CD14-positive monocyte (primary cell): ENCODE measurements at regions not wholly inside any gene's neighbourhood (a gene's known extent, or its start where the extent isn't known, plus 50 kb on each side); places are given as distances from the start of the nearest gene placed in this dataset.

Experiments used
- DNase-seq, 3 donors: peaks; one replicate each; pipeline ENCODE4 v3.0.0-alpha.2; 2011 to 2022
- H2AFZ ChIP-seq: 2 replicates; pipeline ENCODE4 v1.6.0; 2012; ENCODE audit warnings: mild to moderate bottlenecking, low read depth, low read length, inconsistent platforms; ENCODE audit not compliant: insufficient read depth, poor library complexity, severe bottlenecking
- H3K27ac ChIP-seq, 2 donors: 1 replicate in 1 of 2; 2 replicates in 1 of 2; pipeline ENCODE4 v1.5.1; 2012 to 2013; ENCODE audit warnings: low read length in 2 of 2, control low read depth in 1 of 2, inconsistent platforms in 1 of 2, low read depth in 1 of 2, mild to moderate bottlenecking in 1 of 2
- H3K27me3 ChIP-seq, 2 donors: one replicate each; pipeline versions ENCODE4 v1.6.0 to v1.6.1; 2011 to 2013; ENCODE audit warnings: low read length in 2 of 2; ENCODE audit not compliant: control insufficient read depth in 2 of 2, insufficient read depth in 2 of 2
- H3K36me3 ChIP-seq, 2 donors: replicated peaks in 1 of 2; 1 replicate in 1 of 2; 2 replicates in 1 of 2; pipeline versions ENCODE4 v1.5.1 to v1.6.1; 2012 to 2013; ENCODE audit warnings: low read length in 2 of 2, control low read depth in 1 of 2, inconsistent platforms in 1 of 2, mild to moderate bottlenecking in 1 of 2; ENCODE audit not compliant: insufficient read depth in 2 of 2, control insufficient read depth in 1 of 2
- H3K4me1 ChIP-seq, 2 donors: 1 replicate in 1 of 2; 2 replicates in 1 of 2; pipeline versions ENCODE4 v1.5.1 to v1.6.1; 2012 to 2013; ENCODE audit warnings: low read length in 2 of 2, control low read depth in 1 of 2, inconsistent platforms in 1 of 2, mild to moderate bottlenecking in 1 of 2, moderate library complexity in 1 of 2; ENCODE audit not compliant: insufficient read depth in 2 of 2, control insufficient read depth in 1 of 2
- H3K4me2 ChIP-seq: replicated peaks from 2 replicates; pipeline ENCODE3; 2012; ENCODE audit warnings: low read length, moderate library complexity, mild to moderate bottlenecking; ENCODE audit not compliant: poor library complexity, severe bottlenecking; ENCODE audit errors: extremely low read depth
- H3K4me3 ChIP-seq, 3 experiments: fragments of 200-600 bp in 1 of 3; sonication (generic) in 1 of 3; replicated peaks in 1 of 3; 1 replicate in 2 of 3; 2 replicates in 1 of 3; pipeline ENCODE4 v1.5.1; 2011 to 2013; ENCODE audit warnings: low read length in 3 of 3, mild to moderate bottlenecking in 3 of 3, control low read depth in 2 of 3, low read depth in 2 of 3, inconsistent platforms in 1 of 3, moderate library complexity in 1 of 3
- H3K79me2 ChIP-seq: 2 replicates; pipeline ENCODE4 v1.6.0; 2012; ENCODE audit warnings: mild to moderate bottlenecking, control low read depth, inconsistent platforms, low read length, moderate library complexity; ENCODE audit not compliant: insufficient read depth
- H3K9ac ChIP-seq: 2 replicates; pipeline ENCODE4 v1.6.0; 2017; ENCODE audit warnings: low read length, mild to moderate bottlenecking; ENCODE audit not compliant: insufficient read depth, poor library complexity, severe bottlenecking
- H3K9me3 ChIP-seq, 2 donors: replicated peaks in 1 of 2; 1 replicate in 1 of 2; 2 replicates in 1 of 2; pipeline versions ENCODE4 v1.5.1 to v1.6.1; 2012 to 2013; ENCODE audit warnings: low read length in 2 of 2, control low read depth in 1 of 2; ENCODE audit not compliant: control insufficient read depth in 1 of 2, insufficient read depth in 1 of 2
- H4K20me1 ChIP-seq: 2 replicates; pipeline ENCODE4 v1.6.0; 2012; ENCODE audit warnings: mild to moderate bottlenecking, low read length, control low read depth, moderate library complexity; ENCODE audit not compliant: insufficient read depth
- H3K27ac Mint-ChIP-seq, 7 donors: one replicate each; pipeline ENCODE4 v1.8.0; 2020; ENCODE audit warnings: mild to moderate bottlenecking in 7 of 7, mixed read lengths in 7 of 7, moderate library complexity in 6 of 7, inconsistent platforms in 2 of 7
- H3K27me3 Mint-ChIP-seq, 3 donors: one replicate each; pipeline ENCODE4 v1.8.0; 2021 to 2022; ENCODE audit warnings: low read depth in 3 of 3, mild to moderate bottlenecking in 3 of 3, mixed read lengths in 3 of 3, moderate library complexity in 3 of 3, inconsistent platforms in 1 of 3
- H3K36me3 Mint-ChIP-seq, 2 donors: one replicate each; pipeline ENCODE4 v1.8.0; 2020; ENCODE audit warnings: mixed read lengths in 2 of 2, inconsistent platforms in 1 of 2, mild to moderate bottlenecking in 1 of 2
- H3K4me1 Mint-ChIP-seq: one replicate; pipeline ENCODE4 v1.8.0; 2020; ENCODE audit warnings: mild to moderate bottlenecking, mixed read lengths
- H3K4me3 Mint-ChIP-seq, 2 donors: one replicate each; pipeline ENCODE4 v1.8.0; 2020; ENCODE audit warnings: mild to moderate bottlenecking in 2 of 2, mixed read lengths in 2 of 2, moderate library complexity in 1 of 2
- H3K9me3 Mint-ChIP-seq, 7 donors: one replicate each; pipeline ENCODE4 v1.8.0; 2020 to 2022; ENCODE audit warnings: mixed read lengths in 7 of 7, mild to moderate bottlenecking in 6 of 7, moderate library complexity in 6 of 7, inconsistent platforms in 2 of 7
- WGBS: methylation state at CpG from one replicate; pipeline ENCODE4 v1.1.5; 2013; ENCODE audit warnings: missing lambda C conversion rate; ENCODE audit not compliant: insufficient coverage; 5-methylcytosine and 5-hydroxymethylcytosine counted together
- intact Hi-C, 2 donors: fragments of 100-400 bp; cut with micrococcal nuclease; formaldehyde crosslinking; loops; one replicate each; pipeline versions ENCODE4 v1.15.0 to v1.15.1; 2023
- TF ChIP-seq, protein P1 (sequence below): fragments of 200-600 bp; IDR thresholded peaks from one replicate; pipeline ENCODE4 v1.8.0; 2022; ENCODE audit warnings: antibody characterized with exemption, mild to moderate bottlenecking

DNA sequence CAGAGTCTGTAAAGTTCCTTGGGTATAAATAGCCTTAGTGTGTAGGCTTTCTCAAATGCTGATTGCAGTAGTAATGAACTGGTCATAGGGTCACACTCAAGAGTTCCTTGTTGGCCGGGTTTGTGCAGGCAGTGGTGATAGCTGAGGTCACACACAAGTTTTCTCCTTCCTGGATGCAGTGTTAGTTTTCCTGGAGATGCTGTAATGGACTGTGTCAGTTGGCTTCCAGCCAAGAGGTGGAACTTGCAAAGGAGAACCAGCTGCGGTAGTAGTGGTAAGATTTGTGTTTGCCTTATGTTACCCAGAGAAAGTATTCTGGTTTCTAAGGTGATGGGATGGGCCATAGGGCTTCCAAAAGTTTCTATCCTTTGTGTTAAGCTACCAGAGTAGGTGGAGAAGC, 409.8 kb upstream of the FRG1 start:
- intact Hi-C loops: no loop called here
- TF ChIP-seq, protein P1, sequence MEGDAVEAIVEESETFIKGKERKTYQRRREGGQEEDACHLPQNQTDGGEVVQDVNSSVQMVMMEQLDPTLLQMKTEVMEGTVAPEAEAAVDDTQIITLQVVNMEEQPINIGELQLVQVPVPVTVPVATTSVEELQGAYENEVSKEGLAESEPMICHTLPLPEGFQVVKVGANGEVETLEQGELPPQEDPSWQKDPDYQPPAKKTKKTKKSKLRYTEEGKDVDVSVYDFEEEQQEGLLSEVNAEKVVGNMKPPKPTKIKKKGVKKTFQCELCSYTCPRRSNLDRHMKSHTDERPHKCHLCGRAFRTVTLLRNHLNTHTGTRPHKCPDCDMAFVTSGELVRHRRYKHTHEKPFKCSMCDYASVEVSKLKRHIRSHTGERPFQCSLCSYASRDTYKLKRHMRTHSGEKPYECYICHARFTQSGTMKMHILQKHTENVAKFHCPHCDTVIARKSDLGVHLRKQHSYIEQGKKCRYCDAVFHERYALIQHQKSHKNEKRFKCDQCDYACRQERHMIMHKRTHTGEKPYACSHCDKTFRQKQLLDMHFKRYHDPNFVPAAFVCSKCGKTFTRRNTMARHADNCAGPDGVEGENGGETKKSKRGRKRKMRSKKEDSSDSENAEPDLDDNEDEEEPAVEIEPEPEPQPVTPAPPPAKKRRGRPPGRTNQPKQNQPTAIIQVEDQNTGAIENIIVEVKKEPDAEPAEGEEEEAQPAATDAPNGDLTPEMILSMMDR: no peak
- no peak overlapping the region for H3K4me3 Mint-ChIP-seq
- no peaks in the 10 kb centered on the region for H3K36me3 ChIP-seq
- H4K20me1 ChIP-seq: no peaks in the 10 kb centered on the region
- H3K4me1 Mint-ChIP-seq: no peaks in the 10 kb centered on the region
- WGBS: 88% methylated on average over 2 of the region's 2 CpGs
- no peaks in the 10 kb centered on the region for H3K27me3 ChIP-seq
- H3K4me1 ChIP-seq: no peaks in the 10 kb centered on the region
- H3K79me2 ChIP-seq: no peaks in the 10 kb centered on the region
- H3K27ac Mint-ChIP-seq: peak overlapping the region in 1 of 7 donors; percentile 6
- no peak for DNase-seq
- peaks cover 29 to 36% of the 10 kb centered on the region in 2 donors for H3K9me3 ChIP-seq
- no peak overlapping the region for H3K4me3 ChIP-seq
- H3K9ac ChIP-seq: no peak overlapping the region
- no peak overlapping the region for H2AFZ ChIP-seq
- no peak overlapping the region for H3K4me2 ChIP-seq
- H3K27me3 Mint-ChIP-seq: peaks cover 0 to 2% (median 0%) of the 10 kb centered on the region in 3 donors
- H3K36me3 Mint-ChIP-seq: no peaks in the 10 kb centered on the region
- no peak overlapping the region for H3K27ac ChIP-seq
- H3K9me3 Mint-ChIP-seq: peaks cover 23 to 40% (median 30%) of the 10 kb centered on the region in 7 donors

DNA sequence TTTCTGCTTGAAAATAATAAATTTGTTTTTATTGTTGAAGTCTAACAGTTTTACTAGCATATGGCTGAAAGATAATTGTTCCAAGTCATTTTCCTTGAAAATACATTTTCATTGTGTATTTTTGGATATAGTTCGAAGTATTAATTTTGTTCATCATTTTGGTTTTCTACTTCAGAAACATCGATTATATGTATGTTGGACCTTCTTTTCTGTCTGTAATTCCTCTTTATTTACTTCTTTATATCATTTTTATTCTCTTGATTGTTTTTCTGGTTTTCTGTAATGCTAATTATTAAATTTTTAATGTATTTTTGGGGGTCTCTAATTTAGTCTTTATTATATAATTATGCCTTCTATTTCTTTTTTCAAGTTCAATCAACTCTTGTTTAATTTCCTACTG, 407.1 kb upstream of the FRG1 start:
- no peak overlapping the region for H2AFZ ChIP-seq
- H3K9me3 Mint-ChIP-seq: peaks cover 16 to 52% (median 35%) of the 10 kb centered on the region in 7 donors
- H3K27ac Mint-ChIP-seq: no peak overlapping the region
- peaks cover 35 to 40% of the 10 kb centered on the region in 2 donors for H3K9me3 ChIP-seq
- no peaks in the 10 kb centered on the region for H4K20me1 ChIP-seq
- no peak overlapping the region for H3K4me3 ChIP-seq
- intact Hi-C loops: no loop called here
- no peaks in the 10 kb centered on the region for H3K4me1 ChIP-seq
- no peak overlapping the region for H3K27ac ChIP-seq
- WGBS: no CpG with 5 or more reads among the region's 2 CpGs
- H3K36me3 Mint-ChIP-seq: no peaks in the 10 kb centered on the region
- no peak overlapping the region for H3K4me3 Mint-ChIP-seq
- H3K79me2 ChIP-seq: no peaks in the 10 kb centered on the region
- H3K36me3 ChIP-seq: no peaks in the 10 kb centered on the region
- TF ChIP-seq, protein P1: no peak
- H3K27me3 ChIP-seq: no peaks in the 10 kb centered on the region
- H3K4me1 Mint-ChIP-seq: no peaks in the 10 kb centered on the region
- no peak overlapping the region for H3K9ac ChIP-seq
- no peak for DNase-seq
- H3K27me3 Mint-ChIP-seq: peaks cover 0 to 3% (median 0%) of the 10 kb centered on the region in 3 donors
- no peak overlapping the region for H3K4me2 ChIP-seq
